ENCODE measurements at regions not wholly inside any gene's neighbourhood (a gene's known extent, or its start where the extent isn't known, plus 50 kb on each side); places are given as distances from the start of the nearest gene placed in this dataset.

DNA sequence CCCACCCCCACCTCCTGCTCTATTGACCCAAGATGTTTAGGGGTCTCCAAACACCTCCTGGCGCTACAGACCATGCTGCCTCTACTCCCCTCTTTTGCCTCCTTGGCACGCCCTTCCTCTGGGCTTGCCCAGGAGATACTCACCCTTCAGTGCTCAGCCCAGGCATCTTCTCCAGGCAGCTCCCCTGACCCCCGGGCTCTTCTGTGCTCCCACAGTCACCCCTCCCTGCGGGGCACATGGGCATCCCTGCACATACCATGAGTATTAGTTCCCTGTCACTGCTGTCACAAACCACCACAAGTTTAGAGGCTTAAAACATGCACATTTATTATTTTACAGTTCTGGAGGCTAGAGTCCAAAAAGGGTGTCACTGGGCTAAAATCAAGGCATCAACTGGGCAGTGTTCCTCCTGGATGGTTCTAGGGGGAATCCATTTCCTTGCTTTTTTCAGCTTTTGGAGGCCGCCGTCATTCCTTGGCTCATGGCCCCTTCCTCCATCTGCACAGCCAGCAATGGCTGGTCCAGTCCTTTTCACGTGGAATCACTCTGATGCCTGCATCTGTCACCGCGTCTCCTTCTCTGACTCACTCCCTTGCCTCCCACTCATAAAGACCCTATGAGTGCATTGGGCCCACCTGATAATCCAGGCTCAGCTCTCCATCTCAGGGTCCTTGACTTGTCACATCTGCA is 230.4 kb upstream of the COPS8 start:
- TF ChIP-seq, protein P1, sequence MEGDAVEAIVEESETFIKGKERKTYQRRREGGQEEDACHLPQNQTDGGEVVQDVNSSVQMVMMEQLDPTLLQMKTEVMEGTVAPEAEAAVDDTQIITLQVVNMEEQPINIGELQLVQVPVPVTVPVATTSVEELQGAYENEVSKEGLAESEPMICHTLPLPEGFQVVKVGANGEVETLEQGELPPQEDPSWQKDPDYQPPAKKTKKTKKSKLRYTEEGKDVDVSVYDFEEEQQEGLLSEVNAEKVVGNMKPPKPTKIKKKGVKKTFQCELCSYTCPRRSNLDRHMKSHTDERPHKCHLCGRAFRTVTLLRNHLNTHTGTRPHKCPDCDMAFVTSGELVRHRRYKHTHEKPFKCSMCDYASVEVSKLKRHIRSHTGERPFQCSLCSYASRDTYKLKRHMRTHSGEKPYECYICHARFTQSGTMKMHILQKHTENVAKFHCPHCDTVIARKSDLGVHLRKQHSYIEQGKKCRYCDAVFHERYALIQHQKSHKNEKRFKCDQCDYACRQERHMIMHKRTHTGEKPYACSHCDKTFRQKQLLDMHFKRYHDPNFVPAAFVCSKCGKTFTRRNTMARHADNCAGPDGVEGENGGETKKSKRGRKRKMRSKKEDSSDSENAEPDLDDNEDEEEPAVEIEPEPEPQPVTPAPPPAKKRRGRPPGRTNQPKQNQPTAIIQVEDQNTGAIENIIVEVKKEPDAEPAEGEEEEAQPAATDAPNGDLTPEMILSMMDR (conservative IDR thresholded peaks at IDR 0.05), result no peak
- no peak for TF ChIP-seq EZH2 (IDR thresholded peaks at IDR 0.05; ENCODE audit: low read depth)
